ENCODE measurements at regions not wholly inside any gene's neighbourhood (a gene's known extent, or its start where the extent isn't known, plus 50 kb on each side); places are given as distances from the start of the nearest gene placed in this dataset.

- DNase-seq (ENCODE audit: insufficient read length, low spot score) = no peak
- TF ChIP-seq TAF1 (IDR thresholded peaks at IDR 0.05; ENCODE audit: low read depth, low read length) (no peak), POLR2AphosphoS5 (IDR thresholded peaks at IDR 0.05; ENCODE audit: low read depth, low read length) (no peak)
- FAIRE-seq = no peak
These were observed 59.0 kb downstream of the NDUFS5 start for GRCh38 chr1:39085174-39085573.

- no peak for FAIRE-seq
- no peak for TF ChIP-seq POLR2AphosphoS5 (IDR thresholded peaks at IDR 0.05; ENCODE audit: low read depth, low read length)
- TF ChIP-seq SPI1 (IDR thresholded peaks at IDR 0.05; ENCODE audit: low read depth, low read length) = no peak
- no peak for TF ChIP-seq PAX5 (IDR thresholded peaks at IDR 0.05; ENCODE audit: insufficient read depth, low read length, severe bottlenecking)
- TF ChIP-seq POLR2A (IDR thresholded peaks at IDR 0.05; ENCODE audit: low read depth, low read length) = no peak
- no peak for TF ChIP-seq POU2F2 (IDR thresholded peaks at IDR 0.05; ENCODE audit: low read depth, low read length)
- DNase-seq (ENCODE audit: insufficient read length, low spot score) = no peak
These were observed 60.2 kb downstream of the NDUFS5 start for GRCh38 chr1:39086386-39086785.

GRCh38 chr1:39086865-39087409 is 60.8 kb downstream of the NDUFS5 start:
- DNase-seq (ENCODE audit: insufficient read length, low spot score) (no peak), FAIRE-seq (no peak)
- no peak for TF ChIP-seq POLR2AphosphoS5 (IDR thresholded peaks at IDR 0.05; ENCODE audit: low read depth, low read length)
- TF ChIP-seq POLR2A (IDR thresholded peaks at IDR 0.05; ENCODE audit: low read depth, low read length) = no peak
- TF ChIP-seq TAF1 (IDR thresholded peaks at IDR 0.05; ENCODE audit: low read depth, low read length) = no peak
- TF ChIP-seq SPI1 (IDR thresholded peaks at IDR 0.05; ENCODE audit: low read depth, low read length) = no peak
- no peak for TF ChIP-seq PAX5 (IDR thresholded peaks at IDR 0.05; ENCODE audit: insufficient read depth, low read length, severe bottlenecking)
- no peak for TF ChIP-seq POU2F2 (IDR thresholded peaks at IDR 0.05; ENCODE audit: low read depth, low read length)

GRCh38 chr1:39087435-39087834 is 61.3 kb downstream of the NDUFS5 start:
- DNase-seq (ENCODE audit: insufficient read length, low spot score) (no peak), FAIRE-seq (no peak)
- TF ChIP-seq POLR2AphosphoS5 (IDR thresholded peaks at IDR 0.05; ENCODE audit: low read depth, low read length) (no peak), SPI1 (IDR thresholded peaks at IDR 0.05; ENCODE audit: low read depth, low read length) (no peak), PAX5 (IDR thresholded peaks at IDR 0.05; ENCODE audit: insufficient read depth, low read length, severe bottlenecking) (no peak), POLR2A (IDR thresholded peaks at IDR 0.05; ENCODE audit: low read depth, low read length) (no peak), TAF1 (IDR thresholded peaks at IDR 0.05; ENCODE audit: low read depth, low read length) (no peak), POU2F2 (IDR thresholded peaks at IDR 0.05; ENCODE audit: low read depth, low read length) (no peak)

- TF ChIP-seq POLR2AphosphoS5 (IDR thresholded peaks at IDR 0.05; ENCODE audit: low read depth, low read length) (no peak), PAX5 (IDR thresholded peaks at IDR 0.05; ENCODE audit: insufficient read depth, low read length, severe bottlenecking) (no peak), POU2F2 (IDR thresholded peaks at IDR 0.05; ENCODE audit: low read depth, low read length) (no peak), POLR2A (IDR thresholded peaks at IDR 0.05; ENCODE audit: low read depth, low read length) (no peak), SPI1 (IDR thresholded peaks at IDR 0.05; ENCODE audit: low read depth, low read length) (no peak), TAF1 (IDR thresholded peaks at IDR 0.05; ENCODE audit: low read depth, low read length) (no peak)
- FAIRE-seq (no peak), DNase-seq (ENCODE audit: insufficient read length, low spot score) (no peak)
These were observed 62.5 kb downstream of the NDUFS5 start for GRCh38 chr1:39088658-39089057.

- TF ChIP-seq PAX5 (IDR thresholded peaks at IDR 0.05; ENCODE audit: insufficient read depth, low read length, severe bottlenecking) (no peak), POU2F2 (IDR thresholded peaks at IDR 0.05; ENCODE audit: low read depth, low read length) (no peak), POLR2A (IDR thresholded peaks at IDR 0.05; ENCODE audit: low read depth, low read length) (no peak), TAF1 (IDR thresholded peaks at IDR 0.05; ENCODE audit: low read depth, low read length) (no peak)
- DNase-seq (ENCODE audit: insufficient read length, low spot score) = no peak
- FAIRE-seq = no peak
These were observed 63.9 kb downstream of the NDUFS5 start for GRCh38 chr1:39089931-39090521.

- FAIRE-seq (no peak), DNase-seq (ENCODE audit: insufficient read length, low spot score) (no peak)
- TF ChIP-seq POU2F2 (IDR thresholded peaks at IDR 0.05; ENCODE audit: low read depth, low read length) = no peak
- TF ChIP-seq PAX5 (IDR thresholded peaks at IDR 0.05; ENCODE audit: insufficient read depth, low read length, severe bottlenecking) = no peak
These were observed 64.7 kb downstream of the NDUFS5 start for GRCh38 chr1:39090757-39091380.

GRCh38 chr1:39091845-39092645 is 65.9 kb downstream of the NDUFS5 start:
- TF ChIP-seq TAF1 (IDR thresholded peaks at IDR 0.05; ENCODE audit: low read depth, low read length) (no peak), SPI1 (IDR thresholded peaks at IDR 0.05; ENCODE audit: low read depth, low read length) (no peak), POLR2A (IDR thresholded peaks at IDR 0.05; ENCODE audit: low read depth, low read length) (no peak)
- no peak for DNase-seq (ENCODE audit: insufficient read length, low spot score)
- peak; percentile 56 for FAIRE-seq

GRCh38 chr1:39094685-39095084 is 68.5 kb downstream of the NDUFS5 start:
- DNase-seq (ENCODE audit: insufficient read length, low spot score) (no peak), FAIRE-seq (no peak)
- TF ChIP-seq POLR2A (IDR thresholded peaks at IDR 0.05; ENCODE audit: low read depth, low read length) (no peak), POU2F2 (IDR thresholded peaks at IDR 0.05; ENCODE audit: low read depth, low read length) (no peak), SPI1 (IDR thresholded peaks at IDR 0.05; ENCODE audit: low read depth, low read length) (no peak), TAF1 (IDR thresholded peaks at IDR 0.05; ENCODE audit: low read depth, low read length) (no peak), POLR2AphosphoS5 (IDR thresholded peaks at IDR 0.05; ENCODE audit: low read depth, low read length) (no peak), PAX5 (IDR thresholded peaks at IDR 0.05; ENCODE audit: insufficient read depth, low read length, severe bottlenecking) (no peak)

Measured in GM12891 (cell line).